RPMI7951 (cell line): ENCODE measurements at regions not wholly inside any gene's neighbourhood (a gene's known extent, or its start where the extent isn't known, plus 50 kb on each side); places are given as distances from the start of the nearest gene placed in this dataset.
"Not testable (repeated sequence)": the region's sequence is repeated elsewhere in the genome, so short reads cannot be mapped to it uniquely, and the experiment has no call there.

Source experiments
- DNase-seq: peaks from one replicate; pipeline ENCODE4 v3.0.0-alpha.2; 2012; ENCODE audit warnings: low read depth

- no peak for DNase-seq
Measured at GRCh38 chr17:5864741-5865657, 205.2 kb upstream of the WSCD1 start.

GRCh38 chr17:5866978-5867377 is 203.2 kb upstream of the WSCD1 start:
- DNase-seq, result no peak

GRCh38 chr17:5869041-5869745 is 201.0 kb upstream of the WSCD1 start:
- no peak for DNase-seq

GRCh38 chr17:5870231-5870953 is 199.8 kb upstream of the WSCD1 start:
- no peak for DNase-seq

GRCh38 chr17:5871666-5872065 is 198.5 kb upstream of the WSCD1 start:
- no peak for DNase-seq

GRCh38 chr17:5872831-5873230 is 197.3 kb upstream of the WSCD1 start:
- DNase-seq, result no peak

GRCh38 chr17:5873781-5874180 is 196.4 kb upstream of the WSCD1 start:
- DNase-seq, result no peak

GRCh38 chr17:5874486-5874885 is 195.7 kb upstream of the WSCD1 start:
- DNase-seq, result no peak

GRCh38 chr17:5877366-5877765 is 192.8 kb upstream of the WSCD1 start:
- no peak for DNase-seq

GRCh38 chr17:5877948-5878347 is 192.2 kb upstream of the WSCD1 start:
- DNase-seq, result no peak

GRCh38 chr17:5881849-5882248 is 188.3 kb upstream of the WSCD1 start:
- no peak for DNase-seq

GRCh38 chr17:5883775-5884665 is 186.2 kb upstream of the WSCD1 start:
- no peak for DNase-seq

- DNase-seq, result no peak
Measured at GRCh38 chr17:5885336-5885735, 184.8 kb upstream of the WSCD1 start.

GRCh38 chr17:5888811-5889210 is 181.4 kb upstream of the WSCD1 start:
- DNase-seq, result no peak

GRCh38 chr17:5892921-5893675 is 177.1 kb upstream of the WSCD1 start:
- DNase-seq, result no peak

GRCh38 chr17:5893741-5894140 is 176.4 kb upstream of the WSCD1 start:
- DNase-seq, result no peak

- no peak for DNase-seq
Measured at GRCh38 chr17:5895276-5895675, 174.9 kb upstream of the WSCD1 start.

GRCh38 chr17:5896215-5896614 is 174.0 kb upstream of the WSCD1 start:
- no peak for DNase-seq

- DNase-seq, result no peak
Measured at GRCh38 chr17:5897275-5897911, 172.8 kb upstream of the WSCD1 start.

- not testable (repeated sequence) for DNase-seq
Measured at GRCh38 chr17:5897981-5898380, 172.2 kb upstream of the WSCD1 start.
